ENCODE measurements at regions not wholly inside any gene's neighbourhood (a gene's known extent, or its start where the extent isn't known, plus 50 kb on each side); places are given as distances from the start of the nearest gene placed in this dataset.
A peak's percentile ranks its signal among the peaks of the same experiment; 100 is the strongest.

- peak; percentile 10 for DNase-seq (ENCODE audit: low spot score)
These were observed 661.4 kb upstream of the KLF4 start for GRCh38 chr9:108150736-108151586.

DNA sequence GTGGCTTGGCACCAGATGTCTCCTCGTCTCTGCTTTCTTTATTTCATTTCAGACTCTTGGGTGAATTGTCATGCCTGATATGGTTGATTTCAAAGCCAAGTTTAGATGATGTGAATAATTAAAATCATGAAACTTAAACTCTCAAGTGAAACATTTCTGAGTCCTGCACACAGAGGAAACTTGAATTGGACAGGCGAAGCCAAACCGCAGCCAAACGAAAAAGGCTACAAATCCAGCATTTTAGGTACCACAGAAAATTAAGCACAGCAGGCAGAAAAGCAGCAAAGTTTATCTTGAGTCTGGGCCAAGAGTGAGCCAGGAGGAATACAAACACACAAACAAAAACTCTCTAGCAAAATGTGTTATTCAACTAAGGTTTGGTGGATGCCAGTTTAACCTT is 659.8 kb upstream of the KLF4 start:
- no peak for DNase-seq (ENCODE audit: low spot score)

GRCh38 chr9:108142504-108143201 is 653.1 kb upstream of the KLF4 start:
- no peak for DNase-seq (ENCODE audit: low spot score)

- no peak for DNase-seq (ENCODE audit: low spot score)
These were observed 652.6 kb upstream of the KLF4 start for GRCh38 chr9:108142142-108142503.

- DNase-seq (ENCODE audit: low spot score): no peak
These were observed 650.3 kb upstream of the KLF4 start for GRCh38 chr9:108139900-108140299.

GRCh38 chr9:108138516-108138915 is 648.9 kb upstream of the KLF4 start:
- DNase-seq (ENCODE audit: low spot score): no peak

DNA sequence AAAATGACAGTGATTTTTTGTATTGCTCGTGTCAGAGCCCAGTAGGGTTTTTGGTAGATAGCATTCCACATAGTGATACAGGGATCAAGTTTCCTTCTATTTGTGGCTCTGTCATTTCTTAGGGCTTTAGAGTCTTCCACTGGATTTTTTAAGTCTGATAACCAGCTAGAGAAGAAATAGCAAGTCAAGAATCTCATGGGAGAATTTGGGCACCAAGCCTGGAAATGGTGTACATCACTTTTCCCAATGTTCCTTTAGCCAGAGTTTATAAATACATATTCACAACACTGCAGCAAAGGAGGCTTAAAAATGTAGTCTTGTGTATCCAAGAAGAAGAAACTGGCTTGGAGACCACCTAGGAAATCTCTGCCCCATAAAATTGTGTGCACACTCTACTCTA is 647.1 kb upstream of the KLF4 start:
- no peak for DNase-seq (ENCODE audit: low spot score)

GRCh38 chr9:108134486-108135128 is 645.0 kb upstream of the KLF4 start:
- DNase-seq (ENCODE audit: low spot score): no peak

DNA sequence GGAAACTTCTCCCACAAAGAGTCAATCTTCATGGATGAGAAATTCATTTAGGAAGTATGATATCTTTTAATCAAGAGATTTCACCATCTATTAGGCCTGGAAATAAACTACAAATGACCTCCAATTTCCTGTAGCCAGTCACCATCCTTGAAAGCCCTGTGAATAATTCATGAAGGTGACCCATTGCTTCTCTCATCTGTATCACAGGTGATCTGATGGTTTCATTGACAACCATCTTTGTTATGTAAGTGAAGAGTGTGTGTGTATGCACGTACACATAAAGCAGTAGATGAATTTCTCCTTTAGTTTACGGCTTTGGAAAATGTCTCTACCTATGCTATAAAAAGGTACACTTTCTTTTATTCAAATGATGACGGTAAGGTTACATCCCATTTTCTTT is 644.1 kb upstream of the KLF4 start:
- DNase-seq (ENCODE audit: low spot score): no peak

DNA sequence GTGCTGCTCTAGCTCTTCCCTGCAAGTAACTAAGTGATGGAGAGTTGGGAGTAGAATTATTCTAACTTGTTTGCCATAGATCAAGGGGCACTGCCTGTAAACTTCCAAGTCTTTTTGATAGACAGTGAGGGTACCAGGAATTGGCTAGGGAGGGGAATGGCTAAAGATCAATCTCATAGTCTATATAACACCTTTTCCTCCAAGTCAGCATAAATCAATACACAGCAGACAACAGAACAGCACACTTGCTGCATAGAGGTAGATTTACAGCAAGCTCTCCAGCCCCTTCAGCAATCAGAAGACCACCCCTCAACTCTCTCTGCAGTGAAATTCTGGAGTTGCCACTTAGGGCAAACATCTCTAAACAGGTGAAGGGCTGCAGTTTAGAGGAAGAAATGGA is 643.5 kb upstream of the KLF4 start:
- no peak for DNase-seq (ENCODE audit: low spot score)

GRCh38 chr9:108130905-108131304 is 641.3 kb upstream of the KLF4 start:
- no peak for DNase-seq (ENCODE audit: low spot score)

DNA sequence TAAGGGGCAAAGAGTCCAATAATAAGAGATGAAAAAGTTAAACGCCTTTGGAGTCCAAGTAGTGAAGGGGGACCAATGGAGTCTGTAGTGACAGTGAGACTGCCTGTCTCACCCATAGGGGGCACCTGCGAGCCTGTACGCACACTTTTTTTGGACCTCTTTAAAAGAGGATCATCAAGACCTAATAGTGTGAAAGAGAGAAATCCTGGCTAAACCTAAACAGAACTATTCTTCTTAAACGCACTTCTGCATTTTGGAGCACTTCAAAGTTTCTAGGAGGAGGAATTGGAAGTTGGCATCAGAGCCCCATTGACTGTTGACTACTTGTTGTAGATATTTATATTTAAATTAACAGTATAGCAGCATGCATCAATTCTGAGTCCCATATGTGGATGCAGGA is 636.1 kb upstream of the KLF4 start:
- DNase-seq (ENCODE audit: low spot score): no peak

DNA sequence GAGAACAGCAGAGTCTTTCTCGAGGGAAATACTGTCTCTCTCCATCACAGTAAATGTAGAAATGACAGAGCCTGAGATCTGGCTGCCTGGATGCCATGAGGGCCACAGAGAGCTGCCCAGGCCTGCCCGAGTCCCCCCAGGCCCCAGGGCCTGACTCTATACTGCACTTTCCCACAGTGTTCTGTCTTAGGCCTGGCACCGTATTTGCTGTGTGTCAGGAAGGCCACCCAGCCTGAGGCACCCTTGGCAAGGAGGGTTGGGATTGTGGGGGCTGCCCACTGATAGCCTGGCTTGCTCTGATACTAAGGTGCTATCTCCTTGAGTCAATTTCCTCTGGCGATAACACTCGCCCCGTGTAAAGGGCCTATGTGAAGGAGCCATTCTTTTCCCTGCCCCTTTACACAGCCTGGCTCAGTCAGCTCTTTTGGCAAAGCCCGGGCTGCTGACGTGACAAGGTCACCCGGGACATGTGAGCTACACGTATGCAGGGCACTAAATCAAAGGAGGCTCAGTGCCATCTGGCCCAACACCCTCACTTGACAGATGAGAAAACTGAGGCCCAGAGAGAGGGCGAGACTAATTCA is 630.1 kb upstream of the KLF4 start:
- DNase-seq (ENCODE audit: low spot score): no peak

- no peak for DNase-seq (ENCODE audit: low spot score)
These were observed 628.2 kb upstream of the KLF4 start for GRCh38 chr9:108117795-108118194.

GRCh38 chr9:108117306-108117705 is 627.7 kb upstream of the KLF4 start:
- DNase-seq (ENCODE audit: low spot score): no peak

DNA sequence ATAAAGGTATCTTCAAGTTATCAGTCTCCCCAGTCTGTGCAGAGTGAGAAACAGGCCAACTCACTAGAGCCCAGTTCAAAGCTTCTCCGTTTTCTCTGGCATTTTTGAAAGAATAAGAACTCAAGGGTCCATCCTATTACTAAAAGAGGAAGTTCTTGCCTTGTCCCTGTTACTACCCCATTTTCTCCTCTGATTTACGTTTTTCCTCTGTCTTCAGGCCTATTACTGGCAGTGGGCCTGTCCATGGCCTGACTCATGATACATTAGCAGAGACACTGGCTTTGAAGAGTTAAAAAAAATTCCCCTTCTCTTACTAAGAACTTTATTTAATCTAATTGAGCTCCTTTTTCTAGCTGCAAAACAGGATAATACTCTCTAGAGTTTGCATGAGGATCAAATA is 624.0 kb upstream of the KLF4 start:
- DNase-seq (ENCODE audit: low spot score): no peak

GRCh38 chr9:108109927-108110690 is 620.5 kb upstream of the KLF4 start:
- DNase-seq (ENCODE audit: low spot score): no peak

DNA sequence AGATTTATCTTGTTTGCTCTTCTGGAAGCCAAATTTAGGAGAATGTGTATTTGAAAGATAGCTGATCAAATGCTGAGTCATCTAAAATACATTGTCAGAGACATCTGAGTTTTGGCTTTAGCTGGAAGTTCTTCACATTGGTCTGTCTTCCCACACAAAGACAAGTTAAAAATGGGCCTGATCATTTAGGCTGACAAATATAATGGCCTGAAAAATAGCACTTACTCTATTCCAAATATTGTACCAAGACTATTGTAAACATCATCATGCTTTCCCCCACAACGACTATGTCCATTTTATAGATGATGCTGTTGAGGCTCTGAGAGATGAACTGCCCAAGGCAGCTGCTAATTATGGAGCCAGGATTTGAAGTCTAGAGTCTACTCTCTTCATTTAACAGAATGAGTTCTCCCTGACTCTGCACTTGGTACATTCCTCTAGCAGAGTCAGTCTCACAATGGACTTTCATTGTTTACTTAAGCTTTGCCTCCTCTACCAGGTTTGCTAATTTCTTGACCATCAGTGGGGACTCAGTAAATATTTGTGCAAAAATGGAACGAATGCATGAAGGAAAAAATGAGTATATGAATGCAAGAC is 619.4 kb upstream of the KLF4 start:
- no peak for DNase-seq (ENCODE audit: low spot score)

- DNase-seq (ENCODE audit: low spot score): no peak
These were observed 618.8 kb upstream of the KLF4 start for GRCh38 chr9:108108280-108108851.

DNA sequence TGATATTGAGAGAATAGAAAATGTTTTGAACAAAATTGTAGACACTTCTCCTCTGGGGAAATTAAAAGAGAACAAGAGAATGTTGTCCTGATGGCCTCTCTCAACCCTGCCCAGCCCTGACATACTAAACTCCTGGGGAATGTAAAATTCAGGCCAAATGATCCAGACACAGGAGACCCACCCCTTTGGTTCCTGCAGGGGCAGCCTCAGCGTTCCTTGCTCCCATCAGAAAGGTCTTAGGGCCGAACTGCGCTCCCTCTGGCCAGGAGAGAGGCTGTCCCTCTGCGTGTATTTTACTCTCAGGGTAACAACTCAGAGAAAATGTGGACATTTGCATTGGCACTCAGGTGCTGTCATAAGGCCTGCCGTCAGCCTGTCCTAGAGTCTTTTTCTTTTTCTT is 616.3 kb upstream of the KLF4 start:
- DNase-seq (ENCODE audit: low spot score): no peak

DNA sequence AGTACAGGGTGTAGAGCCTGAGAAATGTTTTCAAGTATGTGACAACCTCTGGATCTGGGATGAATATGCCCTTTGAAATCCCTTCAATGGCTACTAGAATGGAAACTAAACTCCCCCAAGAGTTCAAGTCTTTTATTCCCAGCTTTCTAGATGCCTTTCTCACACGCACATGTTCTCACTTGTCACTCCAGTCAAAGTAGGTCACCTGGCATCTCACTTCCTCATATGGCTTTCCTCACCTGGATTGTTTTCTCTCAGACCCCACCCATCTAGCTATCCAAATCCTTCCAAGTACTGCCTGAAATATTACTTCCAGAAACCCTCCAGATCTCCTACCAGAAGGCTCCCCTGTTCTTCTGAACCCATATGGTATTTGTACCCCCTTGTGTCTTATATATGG is 615.4 kb upstream of the KLF4 start:
- no peak for DNase-seq (ENCODE audit: low spot score)

Data from H4 (cell line).